WERI-Rb-1 (cell line): ENCODE measurements at regions not wholly inside any gene's neighbourhood (a gene's known extent, or its start where the extent isn't known, plus 50 kb on each side); places are given as distances from the start of the nearest gene placed in this dataset.

Experiments
- DNase-seq: peaks from one replicate; pipeline ENCODE4 v3.0.0-alpha.2; 2020
- H3K27ac ChIP-seq: fragments of 250-450 bp; sonication (Bioruptor Pico); 2 replicates; pipeline ENCODE4 v1.5.1; 2020; ENCODE audit warnings: mild to moderate bottlenecking, moderate library complexity
- H3K27me3 ChIP-seq: fragments of 250-450 bp; sonication (Bioruptor Pico); 2 replicates; pipeline ENCODE4 v1.5.1; 2021; ENCODE audit warnings: mild to moderate bottlenecking, low read depth, moderate library complexity; ENCODE audit not compliant: insufficient read depth, severe bottlenecking
- H3K36me3 ChIP-seq: fragments of 250-450 bp; sonication (Bioruptor Pico); 2 replicates; pipeline ENCODE4 v1.5.1; 2020; ENCODE audit warnings: mild to moderate bottlenecking, moderate library complexity
- H3K4me3 ChIP-seq: 2 replicates; pipeline ENCODE4 v1.5.1; 2011; ENCODE audit warnings: low read depth, mild to moderate bottlenecking, control low read depth, low read length
- H3K9me3 ChIP-seq: fragments of 250-450 bp; sonication (Bioruptor Pico); 2 replicates; pipeline ENCODE4 v1.5.1; 2021; ENCODE audit warnings: mild to moderate bottlenecking, moderate library complexity; ENCODE audit not compliant: severe bottlenecking
- CTCF ChIP-seq: IDR thresholded peaks from 2 replicates; pipeline ENCODE4 v1.5.1; 2011; ENCODE audit warnings: low read depth, mild to moderate bottlenecking, control low read depth, inconsistent platforms, low read length

GRCh38 chr7:79953130-79953529 is 181.5 kb upstream of the GNAI1 start:
- no peaks in the 10 kb centered on the region for H3K9me3 ChIP-seq
- H3K27me3 ChIP-seq, result no peaks in the 10 kb centered on the region
- H3K36me3 ChIP-seq, result no peaks in the 10 kb centered on the region
- no peak for TF ChIP-seq CTCF
- H3K4me3 ChIP-seq, result no peak overlapping the region
- no peak overlapping the region for H3K27ac ChIP-seq
- DNase-seq, result no peak

- no peak for DNase-seq
- H3K9me3 ChIP-seq, result no peaks in the 10 kb centered on the region
- TF ChIP-seq CTCF, result no peak
These were observed 182.2 kb upstream of the GNAI1 start for GRCh38 chr7:79952399-79952798.

GRCh38 chr7:79951415-79951814 is 183.2 kb upstream of the GNAI1 start:
- H3K4me3 ChIP-seq, result no peak overlapping the region
- H3K27ac ChIP-seq, result no peak overlapping the region
- no peaks in the 10 kb centered on the region for H3K9me3 ChIP-seq
- no peaks in the 10 kb centered on the region for H3K36me3 ChIP-seq
- DNase-seq, result no peak
- H3K27me3 ChIP-seq, result no peaks in the 10 kb centered on the region
- no peak for TF ChIP-seq CTCF

More at GRCh38 chr7:79952399-79952798, 182.2 kb upstream of the GNAI1 start:
- no peak overlapping the region for H3K27ac ChIP-seq
- no peaks in the 10 kb centered on the region for H3K36me3 ChIP-seq
- no peak overlapping the region for H3K4me3 ChIP-seq
- H3K27me3 ChIP-seq, result no peaks in the 10 kb centered on the region

- no peaks in the 10 kb centered on the region for H3K9me3 ChIP-seq
- no peak overlapping the region for H3K4me3 ChIP-seq
- DNase-seq, result no peak
- no peaks in the 10 kb centered on the region for H3K36me3 ChIP-seq
- H3K27me3 ChIP-seq, result no peaks in the 10 kb centered on the region
- no peak for TF ChIP-seq CTCF
- no peak overlapping the region for H3K27ac ChIP-seq
These were observed 184.9 kb upstream of the GNAI1 start for GRCh38 chr7:79949778-79950177.

GRCh38 chr7:79936281-79936983 is 198.2 kb upstream of the GNAI1 start:
- no peak overlapping the region for H3K27ac ChIP-seq
- no peak for DNase-seq
- H3K27me3 ChIP-seq, result no peaks in the 10 kb centered on the region
- H3K36me3 ChIP-seq, result no peaks in the 10 kb centered on the region
- no peak for TF ChIP-seq CTCF
- H3K9me3 ChIP-seq, result no peaks in the 10 kb centered on the region
- H3K4me3 ChIP-seq, result no peak overlapping the region

GRCh38 chr7:79934727-79935126 is 199.9 kb upstream of the GNAI1 start:
- DNase-seq, result no peak
- H3K36me3 ChIP-seq, result no peaks in the 10 kb centered on the region
- H3K9me3 ChIP-seq, result no peaks in the 10 kb centered on the region
- no peak overlapping the region for H3K4me3 ChIP-seq
- TF ChIP-seq CTCF, result no peak
- no peak overlapping the region for H3K27ac ChIP-seq
- H3K27me3 ChIP-seq, result no peaks in the 10 kb centered on the region
